HG02852 (cell line): ENCODE measurements at regions not wholly inside any gene's neighbourhood (a gene's known extent, or its start where the extent isn't known, plus 50 kb on each side); places are given as distances from the start of the nearest gene placed in this dataset.
"Not testable (repeated sequence)": the region's sequence is repeated elsewhere in the genome, so short reads cannot be mapped to it uniquely, and the experiment has no call there.

Experiments used
- ATAC-seq: cut with Tn5 transposase; IDR thresholded peaks from one replicate; pipeline ENCODE4 v1.9.1; 2021; ENCODE audit warnings: mild to moderate bottlenecking, moderate library complexity; ENCODE audit not compliant: unreplicated experiment

- no peak for ATAC-seq
Measured at GRCh38 chr3:161893972-161894371, 397.4 kb downstream of the OTOL1 start.

GRCh38 chr3:161894657-161895056, 398.0 kb downstream of the OTOL1 start:
- no peak for ATAC-seq

- no peak for ATAC-seq
Measured at GRCh38 chr3:161905520-161906132, 409.0 kb downstream of the OTOL1 start.

GRCh38 chr3:161913786-161914389, 417.3 kb downstream of the OTOL1 start:
- ATAC-seq = no peak

GRCh38 chr3:161914703-161915417, 418.3 kb downstream of the OTOL1 start:
- ATAC-seq = no peak

GRCh38 chr3:161915418-161915750, 418.8 kb downstream of the OTOL1 start:
- no peak for ATAC-seq

- no peak for ATAC-seq
Measured at GRCh38 chr3:161920196-161920595, 423.6 kb downstream of the OTOL1 start.

DNA sequence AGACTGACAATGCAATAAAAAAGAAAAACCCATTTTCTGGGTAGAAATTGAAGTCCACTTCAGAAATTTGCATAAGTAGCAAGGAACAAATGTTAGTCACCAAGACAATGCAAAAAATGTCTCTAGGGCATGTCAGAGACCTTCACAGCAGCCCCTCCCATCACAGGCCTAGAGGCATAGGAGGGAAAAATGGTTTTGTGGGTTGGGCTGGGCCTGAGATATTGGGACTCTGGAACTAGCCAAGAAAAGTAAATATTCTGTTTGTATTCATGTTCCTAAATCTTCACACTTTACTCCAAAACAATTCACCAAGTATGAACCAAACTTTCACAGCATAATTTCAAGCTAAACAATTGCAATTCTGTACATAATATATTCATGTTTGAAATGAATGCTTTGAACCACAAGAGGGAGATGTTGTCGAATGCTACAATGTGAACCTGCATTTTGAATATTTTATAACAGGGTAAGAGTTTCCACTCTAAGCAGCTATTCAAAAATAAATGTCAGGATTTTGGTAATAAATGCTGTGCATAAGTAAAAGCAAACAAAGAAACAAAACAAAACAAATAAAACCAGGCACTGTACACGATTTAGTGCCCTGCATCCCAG, 429.2 kb downstream of the OTOL1 start:
- no peak for ATAC-seq

DNA sequence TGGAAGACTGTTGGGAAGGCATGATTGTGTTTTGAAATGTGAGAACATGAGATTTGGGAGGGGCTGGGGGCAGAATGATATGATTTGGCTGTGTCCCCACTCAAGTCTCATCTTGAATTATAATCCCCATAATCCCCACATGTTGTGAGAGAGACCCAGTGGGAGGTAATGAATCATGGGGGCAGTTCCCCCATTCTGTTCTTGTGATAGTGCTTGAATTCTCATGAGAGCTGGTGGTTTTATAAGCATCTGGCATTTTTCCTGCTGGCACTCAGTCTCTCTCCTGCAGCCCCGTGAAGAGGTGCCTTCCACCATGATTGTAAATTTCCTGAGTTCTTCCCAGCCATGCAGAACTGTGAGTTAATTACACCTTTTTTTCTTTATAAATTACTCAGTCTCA, 430.5 kb downstream of the OTOL1 start:
- no peak for ATAC-seq

DNA sequence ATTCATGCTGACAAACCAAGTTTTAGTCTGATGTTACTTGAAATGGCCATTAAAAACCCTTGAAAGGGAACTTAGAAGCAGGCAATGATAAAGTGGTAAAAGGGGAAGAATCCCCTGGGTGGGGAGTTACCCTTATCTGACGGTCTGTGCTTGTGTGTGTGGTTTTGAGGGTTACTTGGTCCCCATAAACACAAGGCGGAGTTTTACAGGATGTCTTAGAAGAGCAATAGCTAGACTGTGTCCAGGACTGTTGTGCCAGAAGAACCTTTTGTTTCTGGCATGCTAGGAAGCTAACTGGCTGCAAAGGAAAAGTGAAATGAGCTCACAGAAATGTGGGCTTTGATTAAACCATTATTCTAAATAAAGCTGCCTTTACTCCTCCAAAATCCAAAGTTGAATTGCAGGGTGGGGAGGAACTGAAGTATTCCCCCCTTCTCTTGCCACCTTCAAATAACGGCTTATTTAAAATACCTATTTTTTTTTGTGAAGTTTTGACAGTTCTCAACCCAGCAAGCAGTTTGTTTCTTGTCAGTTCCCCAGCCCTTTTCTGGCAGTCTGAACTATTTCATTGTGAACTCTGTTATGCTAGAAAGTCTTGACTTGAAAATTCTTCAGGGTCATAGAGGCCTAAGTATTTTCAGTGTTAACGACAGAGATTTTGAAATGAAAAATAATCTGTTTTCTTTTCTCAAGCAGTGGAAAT, 443.5 kb downstream of the OTOL1 start:
- ATAC-seq = no peak

DNA sequence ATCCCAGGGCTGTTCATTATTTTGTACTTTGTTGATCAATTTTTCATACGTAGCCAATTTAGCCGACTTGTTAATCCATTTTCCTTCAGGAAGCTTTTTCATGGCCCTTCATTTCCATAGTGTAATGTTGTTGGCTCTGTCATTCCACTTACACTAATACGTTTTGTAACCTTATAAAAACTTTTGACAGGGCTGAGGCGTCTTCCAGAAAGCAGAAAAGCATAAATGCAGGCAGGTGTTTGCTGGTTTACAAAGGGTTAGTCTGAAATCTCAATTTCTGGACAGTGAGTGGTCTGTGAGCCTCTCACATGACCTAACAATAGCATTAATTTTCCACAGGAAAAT, 444.0 kb downstream of the OTOL1 start:
- no peak for ATAC-seq

DNA sequence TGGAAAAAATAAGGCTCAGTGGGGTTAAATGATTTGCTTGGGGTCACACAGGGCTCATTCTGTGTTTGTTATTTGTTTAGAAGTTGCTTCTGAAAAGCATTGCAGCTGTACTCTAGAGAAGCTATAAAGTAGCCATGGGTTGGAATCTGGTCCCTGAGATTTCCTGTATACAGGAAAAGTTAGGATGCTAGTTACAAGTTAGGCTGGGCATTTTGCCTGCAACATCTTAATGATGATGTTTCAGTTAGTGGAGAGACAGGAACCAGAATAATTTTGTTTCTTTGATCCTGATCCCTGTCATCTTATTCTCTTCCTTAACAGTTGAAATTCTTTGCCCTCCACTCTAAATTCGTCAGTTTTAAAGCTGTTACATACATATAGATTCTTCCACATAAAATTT, 445.3 kb downstream of the OTOL1 start:
- ATAC-seq = no peak

- not testable (repeated sequence) for ATAC-seq
Measured at GRCh38 chr3:161943801-161944345, 447.3 kb downstream of the OTOL1 start.

GRCh38 chr3:161946443-161946960, 449.9 kb downstream of the OTOL1 start:
- ATAC-seq = no peak

GRCh38 chr3:161950318-161950868, 453.8 kb downstream of the OTOL1 start:
- ATAC-seq = no peak

- ATAC-seq = no peak
Measured at GRCh38 chr3:161957467-161957866, 460.9 kb downstream of the OTOL1 start.

DNA sequence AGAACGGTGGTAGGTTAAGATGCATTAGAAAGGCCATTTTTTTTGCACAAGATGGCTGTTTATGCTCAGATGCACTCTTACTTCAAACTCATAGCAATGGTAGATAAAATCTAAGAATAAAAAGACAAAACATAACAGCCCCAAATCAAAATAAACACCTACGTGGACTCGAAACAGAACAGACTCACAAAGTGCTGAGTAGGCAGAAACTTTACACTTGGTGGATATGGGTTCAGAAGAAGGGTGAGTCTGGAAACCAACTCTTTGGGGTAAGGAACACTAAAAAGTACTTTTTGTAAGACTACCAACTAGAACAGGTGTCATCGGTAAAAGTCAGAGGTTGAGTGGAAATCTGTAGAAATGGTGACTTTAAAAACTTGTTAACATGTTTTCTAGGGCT, 468.2 kb downstream of the OTOL1 start:
- no peak for ATAC-seq

GRCh38 chr3:161969867-161970266, 473.3 kb downstream of the OTOL1 start:
- no peak for ATAC-seq

DNA sequence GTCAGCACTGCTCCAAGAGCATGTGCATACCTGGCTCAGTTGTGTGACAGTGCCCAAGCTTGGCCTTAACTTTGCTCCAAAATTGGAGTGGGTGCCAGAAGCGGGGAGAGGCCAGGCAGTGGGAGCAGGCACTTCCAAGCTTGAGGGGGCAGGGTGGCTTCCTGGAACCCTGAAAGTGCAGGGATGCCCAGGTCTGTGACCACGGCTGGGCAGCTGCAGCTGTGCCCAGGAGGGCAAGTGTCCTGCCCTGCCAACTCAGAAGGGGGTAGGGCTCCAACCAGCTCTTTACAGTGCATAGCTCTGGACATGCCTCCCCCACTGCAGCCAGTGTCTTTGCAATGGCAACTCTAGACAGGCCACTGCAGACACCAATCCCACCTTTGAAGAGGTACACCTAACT, 478.6 kb downstream of the OTOL1 start:
- no peak for ATAC-seq

- ATAC-seq = peak; percentile 78
Measured at GRCh38 chr3:161977063-161977462, 480.5 kb downstream of the OTOL1 start.

- no peak for ATAC-seq
Measured at GRCh38 chr3:161977850-161978249, 481.2 kb downstream of the OTOL1 start.
